H1 (cell line): ENCODE measurements at regions not wholly inside any gene's neighbourhood (a gene's known extent, or its start where the extent isn't known, plus 50 kb on each side); places are given as distances from the start of the nearest gene placed in this dataset.

Experiments used
- CTBP2 ChIP-seq: IDR thresholded peaks from 2 replicates; pipeline ENCODE4 v1.7.0; 2011; ENCODE audit warnings: borderline replicate concordance, mild to moderate bottlenecking, moderate library complexity, mixed read lengths, low read length; ENCODE audit not compliant: insufficient read depth, insufficient read length
- TBP ChIP-seq: IDR thresholded peaks from 2 replicates; pipeline ENCODE4 v1.6.1; 2011; ENCODE audit warnings: low read depth, low read length, improper control_type of control experiment
- TF ChIP-seq, protein P1 (sequence below): fragments of 300-600 bp; sonication (generic); IDR thresholded peaks from 2 replicates; pipeline ENCODE4 v1.7.1; 2012; ENCODE audit warnings: low read length, moderate library complexity, mild to moderate bottlenecking, inconsistent platforms; ENCODE audit not compliant: insufficient replicate concordance
- TF ChIP-seq, protein P2 (sequence below), 3 experiments: IDR thresholded peaks; 1 replicate in 2 of 3; 2 replicates in 1 of 3; pipeline versions ENCODE4 v1.5.1 to v1.6.1; 2011; ENCODE audit warnings: low read length in 3 of 3, mild to moderate bottlenecking in 3 of 3, inconsistent platforms in 2 of 3, low read depth in 1 of 3, moderate library complexity in 1 of 3; ENCODE audit not compliant: insufficient read depth in 1 of 3; ENCODE audit errors: control extremely low read depth in 1 of 3

DNA sequence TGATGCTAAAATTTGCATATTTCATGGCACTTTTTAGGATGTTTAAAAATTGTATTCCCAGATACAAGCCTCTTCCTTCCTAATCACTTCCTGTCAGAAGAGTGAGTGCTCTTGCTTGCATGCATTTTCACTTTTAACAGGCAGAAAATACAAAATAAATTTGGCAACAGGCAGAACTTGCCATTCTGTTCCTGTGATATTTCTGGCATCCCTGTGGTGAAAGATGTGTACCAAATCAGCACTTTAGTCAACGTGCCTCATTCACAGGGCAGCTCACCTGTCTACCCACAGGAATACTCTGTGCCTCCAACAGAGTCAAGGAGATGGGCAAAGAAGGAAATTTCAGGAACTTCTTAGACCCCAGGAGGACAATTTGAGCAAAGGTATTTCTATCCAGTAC, 360.9 kb downstream of the AKAIN1 start (continued):
- TF ChIP-seq, protein P1, sequence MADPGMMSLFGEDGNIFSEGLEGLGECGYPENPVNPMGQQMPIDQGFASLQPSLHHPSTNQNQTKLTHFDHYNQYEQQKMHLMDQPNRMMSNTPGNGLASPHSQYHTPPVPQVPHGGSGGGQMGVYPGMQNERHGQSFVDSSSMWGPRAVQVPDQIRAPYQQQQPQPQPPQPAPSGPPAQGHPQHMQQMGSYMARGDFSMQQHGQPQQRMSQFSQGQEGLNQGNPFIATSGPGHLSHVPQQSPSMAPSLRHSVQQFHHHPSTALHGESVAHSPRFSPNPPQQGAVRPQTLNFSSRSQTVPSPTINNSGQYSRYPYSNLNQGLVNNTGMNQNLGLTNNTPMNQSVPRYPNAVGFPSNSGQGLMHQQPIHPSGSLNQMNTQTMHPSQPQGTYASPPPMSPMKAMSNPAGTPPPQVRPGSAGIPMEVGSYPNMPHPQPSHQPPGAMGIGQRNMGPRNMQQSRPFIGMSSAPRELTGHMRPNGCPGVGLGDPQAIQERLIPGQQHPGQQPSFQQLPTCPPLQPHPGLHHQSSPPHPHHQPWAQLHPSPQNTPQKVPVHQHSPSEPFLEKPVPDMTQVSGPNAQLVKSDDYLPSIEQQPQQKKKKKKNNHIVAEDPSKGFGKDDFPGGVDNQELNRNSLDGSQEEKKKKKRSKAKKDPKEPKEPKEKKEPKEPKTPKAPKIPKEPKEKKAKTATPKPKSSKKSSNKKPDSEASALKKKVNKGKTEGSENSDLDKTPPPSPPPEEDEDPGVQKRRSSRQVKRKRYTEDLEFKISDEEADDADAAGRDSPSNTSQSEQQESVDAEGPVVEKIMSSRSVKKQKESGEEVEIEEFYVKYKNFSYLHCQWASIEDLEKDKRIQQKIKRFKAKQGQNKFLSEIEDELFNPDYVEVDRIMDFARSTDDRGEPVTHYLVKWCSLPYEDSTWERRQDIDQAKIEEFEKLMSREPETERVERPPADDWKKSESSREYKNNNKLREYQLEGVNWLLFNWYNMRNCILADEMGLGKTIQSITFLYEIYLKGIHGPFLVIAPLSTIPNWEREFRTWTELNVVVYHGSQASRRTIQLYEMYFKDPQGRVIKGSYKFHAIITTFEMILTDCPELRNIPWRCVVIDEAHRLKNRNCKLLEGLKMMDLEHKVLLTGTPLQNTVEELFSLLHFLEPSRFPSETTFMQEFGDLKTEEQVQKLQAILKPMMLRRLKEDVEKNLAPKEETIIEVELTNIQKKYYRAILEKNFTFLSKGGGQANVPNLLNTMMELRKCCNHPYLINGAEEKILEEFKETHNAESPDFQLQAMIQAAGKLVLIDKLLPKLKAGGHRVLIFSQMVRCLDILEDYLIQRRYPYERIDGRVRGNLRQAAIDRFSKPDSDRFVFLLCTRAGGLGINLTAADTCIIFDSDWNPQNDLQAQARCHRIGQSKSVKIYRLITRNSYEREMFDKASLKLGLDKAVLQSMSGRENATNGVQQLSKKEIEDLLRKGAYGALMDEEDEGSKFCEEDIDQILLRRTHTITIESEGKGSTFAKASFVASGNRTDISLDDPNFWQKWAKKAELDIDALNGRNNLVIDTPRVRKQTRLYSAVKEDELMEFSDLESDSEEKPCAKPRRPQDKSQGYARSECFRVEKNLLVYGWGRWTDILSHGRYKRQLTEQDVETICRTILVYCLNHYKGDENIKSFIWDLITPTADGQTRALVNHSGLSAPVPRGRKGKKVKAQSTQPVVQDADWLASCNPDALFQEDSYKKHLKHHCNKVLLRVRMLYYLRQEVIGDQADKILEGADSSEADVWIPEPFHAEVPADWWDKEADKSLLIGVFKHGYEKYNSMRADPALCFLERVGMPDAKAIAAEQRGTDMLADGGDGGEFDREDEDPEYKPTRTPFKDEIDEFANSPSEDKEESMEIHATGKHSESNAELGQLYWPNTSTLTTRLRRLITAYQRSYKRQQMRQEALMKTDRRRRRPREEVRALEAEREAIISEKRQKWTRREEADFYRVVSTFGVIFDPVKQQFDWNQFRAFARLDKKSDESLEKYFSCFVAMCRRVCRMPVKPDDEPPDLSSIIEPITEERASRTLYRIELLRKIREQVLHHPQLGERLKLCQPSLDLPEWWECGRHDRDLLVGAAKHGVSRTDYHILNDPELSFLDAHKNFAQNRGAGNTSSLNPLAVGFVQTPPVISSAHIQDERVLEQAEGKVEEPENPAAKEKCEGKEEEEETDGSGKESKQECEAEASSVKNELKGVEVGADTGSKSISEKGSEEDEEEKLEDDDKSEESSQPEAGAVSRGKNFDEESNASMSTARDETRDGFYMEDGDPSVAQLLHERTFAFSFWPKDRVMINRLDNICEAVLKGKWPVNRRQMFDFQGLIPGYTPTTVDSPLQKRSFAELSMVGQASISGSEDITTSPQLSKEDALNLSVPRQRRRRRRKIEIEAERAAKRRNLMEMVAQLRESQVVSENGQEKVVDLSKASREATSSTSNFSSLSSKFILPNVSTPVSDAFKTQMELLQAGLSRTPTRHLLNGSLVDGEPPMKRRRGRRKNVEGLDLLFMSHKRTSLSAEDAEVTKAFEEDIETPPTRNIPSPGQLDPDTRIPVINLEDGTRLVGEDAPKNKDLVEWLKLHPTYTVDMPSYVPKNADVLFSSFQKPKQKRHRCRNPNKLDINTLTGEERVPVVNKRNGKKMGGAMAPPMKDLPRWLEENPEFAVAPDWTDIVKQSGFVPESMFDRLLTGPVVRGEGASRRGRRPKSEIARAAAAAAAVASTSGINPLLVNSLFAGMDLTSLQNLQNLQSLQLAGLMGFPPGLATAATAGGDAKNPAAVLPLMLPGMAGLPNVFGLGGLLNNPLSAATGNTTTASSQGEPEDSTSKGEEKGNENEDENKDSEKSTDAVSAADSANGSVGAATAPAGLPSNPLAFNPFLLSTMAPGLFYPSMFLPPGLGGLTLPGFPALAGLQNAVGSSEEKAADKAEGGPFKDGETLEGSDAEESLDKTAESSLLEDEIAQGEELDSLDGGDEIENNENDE: no peak
- TF ChIP-seq TBP (no peak), CTBP2 (no peak)
- TF ChIP-seq, protein P2, sequence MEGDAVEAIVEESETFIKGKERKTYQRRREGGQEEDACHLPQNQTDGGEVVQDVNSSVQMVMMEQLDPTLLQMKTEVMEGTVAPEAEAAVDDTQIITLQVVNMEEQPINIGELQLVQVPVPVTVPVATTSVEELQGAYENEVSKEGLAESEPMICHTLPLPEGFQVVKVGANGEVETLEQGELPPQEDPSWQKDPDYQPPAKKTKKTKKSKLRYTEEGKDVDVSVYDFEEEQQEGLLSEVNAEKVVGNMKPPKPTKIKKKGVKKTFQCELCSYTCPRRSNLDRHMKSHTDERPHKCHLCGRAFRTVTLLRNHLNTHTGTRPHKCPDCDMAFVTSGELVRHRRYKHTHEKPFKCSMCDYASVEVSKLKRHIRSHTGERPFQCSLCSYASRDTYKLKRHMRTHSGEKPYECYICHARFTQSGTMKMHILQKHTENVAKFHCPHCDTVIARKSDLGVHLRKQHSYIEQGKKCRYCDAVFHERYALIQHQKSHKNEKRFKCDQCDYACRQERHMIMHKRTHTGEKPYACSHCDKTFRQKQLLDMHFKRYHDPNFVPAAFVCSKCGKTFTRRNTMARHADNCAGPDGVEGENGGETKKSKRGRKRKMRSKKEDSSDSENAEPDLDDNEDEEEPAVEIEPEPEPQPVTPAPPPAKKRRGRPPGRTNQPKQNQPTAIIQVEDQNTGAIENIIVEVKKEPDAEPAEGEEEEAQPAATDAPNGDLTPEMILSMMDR (IDR thresholded peaks at IDR 0.05; ENCODE audit: control extremely low read depth in 1 of 3, insufficient read depth in 1 of 3, low read depth in 1 of 3, low read length in 3 of 3): no peak
